Vagina (tissue), 2 donors: ENCODE measurements at regions not wholly inside any gene's neighbourhood (a gene's known extent, or its start where the extent isn't known, plus 50 kb on each side); places are given as distances from the start of the nearest gene placed in this dataset.

ENCODE experiments used
- CTCF ChIP-seq, 3 experiments: fragments of 450-650 bp in 2 of 3; fragments of 200-600 bp in 1 of 3; sonication (generic) in 1 of 3; IDR thresholded peaks; one replicate each; pipeline ENCODE4 v1.5.1; 2017 to 2019; ENCODE audit warnings: antibody characterized with exemption in 3 of 3, mild to moderate bottlenecking in 2 of 3, moderate library complexity in 2 of 3
- POLR2A ChIP-seq, 2 donors: fragments of 450-650 bp; IDR thresholded peaks; one replicate each; pipeline ENCODE4 v1.6.1; 2017; ENCODE audit warnings: antibody characterized with exemption in 2 of 2, mild to moderate bottlenecking in 2 of 2, moderate library complexity in 2 of 2

- no peak for TF ChIP-seq CTCF (IDR thresholded peaks at IDR 0.05)
- no peak for TF ChIP-seq POLR2A (IDR thresholded peaks at IDR 0.05)
These were observed 871.4 kb downstream of the MAT2B start for GRCh38 chr5:164376843-164377242.
